ENCODE measurements at regions not wholly inside any gene's neighbourhood (a gene's known extent, or its start where the extent isn't known, plus 50 kb on each side); places are given as distances from the start of the nearest gene placed in this dataset.

GRCh38 chr7:54331311-54331710 is 210.9 kb upstream of the VSTM2A start:
- Histone ChIP-seq H4K8ac (ENCODE audit: low read depth in 2 of 2, low read length in 2 of 2) (no peak overlapping the region), H4K91ac (ENCODE audit: insufficient read depth, low read depth, low read length) (no peak overlapping the region), H3K18ac (ENCODE audit: low read depth, low read length) (no peak overlapping the region), H3K56ac (ENCODE audit: extremely low read depth, insufficient read depth, low read length) (no peak overlapping the region), H3K23ac (ENCODE audit: low read depth, low read length) (no peak overlapping the region), H3K79me1 (ENCODE audit: low read depth in 1 of 2, low read length in 2 of 2) (no peaks in the 10 kb centered on the region), H2AK9ac (replicated peaks; ENCODE audit: low read depth, low read length, poor library complexity) (no peak overlapping the region), H2BK5ac (ENCODE audit: low read depth, low read length, poor library complexity, severe bottlenecking) (no peak overlapping the region), H3K9me1 (ENCODE audit: insufficient read depth, low read length) (no peaks in the 10 kb centered on the region), H3K4me1 (ENCODE audit: control insufficient read depth, insufficient read depth, low read length) (no peaks in the 10 kb centered on the region), H3K36me3 (ENCODE audit: control insufficient read depth, insufficient read depth, low read length) (no peaks in the 10 kb centered on the region), H2BK120ac (ENCODE audit: low read depth, low read length) (no peak overlapping the region), H3K9ac (ENCODE audit: low read depth, low read length) (no peak overlapping the region), H3K4me2 (ENCODE audit: low read depth, low read length) (no peak overlapping the region), H3K27me3 (ENCODE audit: control insufficient read depth, insufficient read depth, low read length) (no peaks in the 10 kb centered on the region), H3K14ac (replicated peaks; ENCODE audit: low read depth, low read length) (no peak overlapping the region), H2AK5ac (ENCODE audit: low read depth, low read length) (no peak overlapping the region), H3K4ac (ENCODE audit: low read depth, low read length) (no peak overlapping the region), H4K5ac (ENCODE audit: low read depth, low read length) (no peak overlapping the region), H4K20me1 (ENCODE audit: insufficient read depth, low read length) (no peaks in the 10 kb centered on the region), H2BK15ac (ENCODE audit: low read depth, low read length) (no peak overlapping the region), H2AFZ (replicated peaks; ENCODE audit: low read length, poor library complexity) (no peak overlapping the region), H3K4me3 (ENCODE audit: insufficient read depth, low read depth, low read length) (no peak overlapping the region), H3K27ac (ENCODE audit: insufficient read depth, low read length) (no peak overlapping the region), H2BK20ac (ENCODE audit: low read depth, low read length) (no peak overlapping the region), H3K9me3 (ENCODE audit: control insufficient read depth, insufficient read depth, low read length) (peaks cover 4% of the 10 kb centered on the region)
- ChIA-PET POLR2A (ENCODE audit: unreplicated experiment) (no interaction called here), CTCF (no interaction called here)
- intact Hi-C loops (cut with micrococcal nuclease), result loop anchor here (10.0 kb wide), 1 partner anchor 87 kb away; no protein-coding TSS in a partner anchor
- WGBS, 2 experiments (ENCODE audit: extremely low coverage in 2 of 2, insufficient read length in 1 of 2), result no CpG with 5 or more reads among the region's 1 CpG
- no peak for DNase-seq
- dilution Hi-C loops (cut with HindIII; ENCODE audit: low sequenced_read_pairs, unreplicated experiment), result no loop called here
- in situ Hi-C loops (cut with MboI; ENCODE audit: low sequenced_read_pairs), result loop anchor here (10.0 kb wide), 1 partner anchor 97 kb away; no protein-coding TSS in a partner anchor
- TF ChIP-seq POLR2A (IDR thresholded peaks at IDR 0.05; ENCODE audit: low read depth, low read length) (no peak), MXI1 (IDR thresholded peaks at IDR 0.05; ENCODE audit: borderline replicate concordance, low read depth, low read length) (no peak), MAZ (IDR thresholded peaks at IDR 0.05; ENCODE audit: borderline replicate concordance, low read depth, low read length) (no peak), CHD1 (IDR thresholded peaks at IDR 0.05; ENCODE audit: low read depth, low read length) (no peak), BHLHE40 (IDR thresholded peaks at IDR 0.05; ENCODE audit: low read depth, low read length) (no peak), FOS (IDR thresholded peaks at IDR 0.05; ENCODE audit: low read depth, low read length) (no peak), RCOR1 (IDR thresholded peaks at IDR 0.05; ENCODE audit: insufficient replicate concordance, low read length) (no peak), NFE2L2 (IDR thresholded peaks at IDR 0.05; ENCODE audit: low read depth, low read length) (no peak), RFX5 (IDR thresholded peaks at IDR 0.05; ENCODE audit: low read depth, low read length) (no peak), ELK1 (IDR thresholded peaks at IDR 0.05; ENCODE audit: borderline replicate concordance, low read depth, low read length) (no peak)
- ATAC-seq (ENCODE audit: low read depth), result no peak
- BruUV-seq (replicated peaks), result no TSS peak
